ENCODE measurements at regions not wholly inside any gene's neighbourhood (a gene's known extent, or its start where the extent isn't known, plus 50 kb on each side); places are given as distances from the start of the nearest gene placed in this dataset.

DNA sequence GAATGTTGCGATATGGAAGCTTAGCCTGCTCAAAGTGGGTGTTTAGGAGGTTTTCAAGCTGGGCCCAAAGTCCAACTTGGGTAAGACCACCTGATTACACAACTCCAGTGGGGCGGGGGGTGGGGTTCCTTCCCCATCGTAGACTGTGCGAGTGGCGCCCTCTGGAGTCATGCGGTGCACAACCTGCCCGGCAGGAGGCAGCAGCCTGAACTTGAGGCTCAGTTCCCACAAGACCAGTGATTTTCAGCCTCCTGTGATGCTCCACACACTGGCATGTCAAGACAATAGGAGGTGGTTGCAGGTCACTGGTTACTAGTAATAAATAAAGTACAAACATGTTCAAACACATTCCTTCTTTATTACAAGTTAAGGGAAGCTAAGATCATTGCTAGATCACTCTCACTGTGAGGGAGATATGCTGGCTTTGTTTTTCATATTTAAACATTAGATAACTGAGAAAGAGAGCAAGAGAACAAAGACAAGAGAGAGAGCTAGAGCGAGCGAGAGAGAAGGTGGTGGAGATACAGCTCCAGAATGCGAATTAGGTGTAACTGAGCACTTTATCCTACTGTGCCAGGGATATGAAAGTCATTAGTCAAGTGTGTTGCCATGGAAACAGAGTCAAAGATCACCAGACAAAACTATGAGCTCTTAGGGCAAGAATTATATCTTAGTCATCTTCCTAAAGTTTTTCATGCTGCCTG lies 97.4 kb upstream of the BMPER start (continued):
- TF ChIP-seq ZFP90 (CRISPR knock-in tag; IDR thresholded peaks at IDR 0.05; ENCODE audit: borderline replicate concordance) (peak; percentile 47; the same call in 1 of the 2 replicates), ZFP62 (CRISPR knock-in tag; IDR thresholded peaks at IDR 0.05) (no peak), REL (CRISPR knock-in tag; conservative IDR thresholded peaks at IDR 0.05) (no peak), ZBTB4 (CRISPR knock-in tag; IDR thresholded peaks at IDR 0.05; ENCODE audit: borderline replicate concordance) (no peak), ARHGAP35 (CRISPR knock-in tag; IDR thresholded peaks at IDR 0.05; ENCODE audit: borderline replicate concordance) (no peak), E2F5 (CRISPR knock-in tag; conservative IDR thresholded peaks at IDR 0.05) (no peak), PLRG1 (conservative IDR thresholded peaks at IDR 0.05) (no peak), SP140L (CRISPR knock-in tag; IDR thresholded peaks at IDR 0.05; ENCODE audit: borderline replicate concordance) (no peak), SRSF1 (optimal IDR thresholded peaks at IDR 0.05; ENCODE audit: low read depth, low read length) (no peak)
- TF ChIP-seq, protein P1, sequence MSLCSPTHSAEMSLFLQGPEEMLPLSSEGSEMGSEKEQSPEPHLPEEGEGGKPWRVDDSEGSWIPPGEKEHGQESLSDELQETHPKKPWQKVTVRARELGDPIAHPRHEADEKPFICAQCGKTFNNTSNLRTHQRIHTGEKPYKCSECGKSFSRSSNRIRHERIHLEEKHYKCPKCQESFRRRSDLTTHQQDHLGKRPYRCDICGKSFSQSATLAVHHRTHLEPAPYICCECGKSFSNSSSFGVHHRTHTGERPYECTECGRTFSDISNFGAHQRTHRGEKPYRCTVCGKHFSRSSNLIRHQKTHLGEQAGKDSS (CRISPR knock-in tag; IDR thresholded peaks at IDR 0.05; ENCODE audit: borderline replicate concordance, low read depth), result peak; percentile 35; the same call in 1 of the 2 replicates
- TF ChIP-seq, protein P2, sequence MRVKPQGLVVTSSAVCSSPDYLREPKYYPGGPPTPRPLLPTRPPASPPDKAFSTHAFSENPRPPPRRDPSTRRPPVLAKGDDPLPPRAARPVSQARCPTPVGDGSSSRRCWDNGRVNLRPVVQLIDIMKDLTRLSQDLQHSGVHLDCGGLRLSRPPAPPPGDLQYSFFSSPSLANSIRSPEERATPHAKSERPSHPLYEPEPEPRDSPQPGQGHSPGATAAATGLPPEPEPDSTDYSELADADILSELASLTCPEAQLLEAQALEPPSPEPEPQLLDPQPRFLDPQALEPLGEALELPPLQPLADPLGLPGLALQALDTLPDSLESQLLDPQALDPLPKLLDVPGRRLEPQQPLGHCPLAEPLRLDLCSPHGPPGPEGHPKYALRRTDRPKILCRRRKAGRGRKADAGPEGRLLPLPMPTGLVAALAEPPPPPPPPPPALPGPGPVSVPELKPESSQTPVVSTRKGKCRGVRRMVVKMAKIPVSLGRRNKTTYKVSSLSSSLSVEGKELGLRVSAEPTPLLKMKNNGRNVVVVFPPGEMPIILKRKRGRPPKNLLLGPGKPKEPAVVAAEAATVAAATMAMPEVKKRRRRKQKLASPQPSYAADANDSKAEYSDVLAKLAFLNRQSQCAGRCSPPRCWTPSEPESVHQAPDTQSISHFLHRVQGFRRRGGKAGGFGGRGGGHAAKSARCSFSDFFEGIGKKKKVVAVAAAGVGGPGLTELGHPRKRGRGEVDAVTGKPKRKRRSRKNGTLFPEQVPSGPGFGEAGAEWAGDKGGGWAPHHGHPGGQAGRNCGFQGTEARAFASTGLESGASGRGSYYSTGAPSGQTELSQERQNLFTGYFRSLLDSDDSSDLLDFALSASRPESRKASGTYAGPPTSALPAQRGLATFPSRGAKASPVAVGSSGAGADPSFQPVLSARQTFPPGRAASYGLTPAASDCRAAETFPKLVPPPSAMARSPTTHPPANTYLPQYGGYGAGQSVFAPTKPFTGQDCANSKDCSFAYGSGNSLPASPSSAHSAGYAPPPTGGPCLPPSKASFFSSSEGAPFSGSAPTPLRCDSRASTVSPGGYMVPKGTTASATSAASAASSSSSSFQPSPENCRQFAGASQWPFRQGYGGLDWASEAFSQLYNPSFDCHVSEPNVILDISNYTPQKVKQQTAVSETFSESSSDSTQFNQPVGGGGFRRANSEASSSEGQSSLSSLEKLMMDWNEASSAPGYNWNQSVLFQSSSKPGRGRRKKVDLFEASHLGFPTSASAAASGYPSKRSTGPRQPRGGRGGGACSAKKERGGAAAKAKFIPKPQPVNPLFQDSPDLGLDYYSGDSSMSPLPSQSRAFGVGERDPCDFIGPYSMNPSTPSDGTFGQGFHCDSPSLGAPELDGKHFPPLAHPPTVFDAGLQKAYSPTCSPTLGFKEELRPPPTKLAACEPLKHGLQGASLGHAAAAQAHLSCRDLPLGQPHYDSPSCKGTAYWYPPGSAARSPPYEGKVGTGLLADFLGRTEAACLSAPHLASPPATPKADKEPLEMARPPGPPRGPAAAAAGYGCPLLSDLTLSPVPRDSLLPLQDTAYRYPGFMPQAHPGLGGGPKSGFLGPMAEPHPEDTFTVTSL (CRISPR knock-in tag; IDR thresholded peaks at IDR 0.05; ENCODE audit: borderline replicate concordance), result peak; percentile 50; the same call in 1 of the 2 replicates
- TF ChIP-seq, protein P3, sequence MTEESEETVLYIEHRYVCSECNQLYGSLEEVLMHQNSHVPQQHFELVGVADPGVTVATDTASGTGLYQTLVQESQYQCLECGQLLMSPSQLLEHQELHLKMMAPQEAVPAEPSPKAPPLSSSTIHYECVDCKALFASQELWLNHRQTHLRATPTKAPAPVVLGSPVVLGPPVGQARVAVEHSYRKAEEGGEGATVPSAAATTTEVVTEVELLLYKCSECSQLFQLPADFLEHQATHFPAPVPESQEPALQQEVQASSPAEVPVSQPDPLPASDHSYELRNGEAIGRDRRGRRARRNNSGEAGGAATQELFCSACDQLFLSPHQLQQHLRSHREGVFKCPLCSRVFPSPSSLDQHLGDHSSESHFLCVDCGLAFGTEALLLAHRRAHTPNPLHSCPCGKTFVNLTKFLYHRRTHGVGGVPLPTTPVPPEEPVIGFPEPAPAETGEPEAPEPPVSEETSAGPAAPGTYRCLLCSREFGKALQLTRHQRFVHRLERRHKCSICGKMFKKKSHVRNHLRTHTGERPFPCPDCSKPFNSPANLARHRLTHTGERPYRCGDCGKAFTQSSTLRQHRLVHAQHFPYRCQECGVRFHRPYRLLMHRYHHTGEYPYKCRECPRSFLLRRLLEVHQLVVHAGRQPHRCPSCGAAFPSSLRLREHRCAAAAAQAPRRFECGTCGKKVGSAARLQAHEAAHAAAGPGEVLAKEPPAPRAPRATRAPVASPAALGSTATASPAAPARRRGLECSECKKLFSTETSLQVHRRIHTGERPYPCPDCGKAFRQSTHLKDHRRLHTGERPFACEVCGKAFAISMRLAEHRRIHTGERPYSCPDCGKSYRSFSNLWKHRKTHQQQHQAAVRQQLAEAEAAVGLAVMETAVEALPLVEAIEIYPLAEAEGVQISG (CRISPR knock-in tag; IDR thresholded peaks at IDR 0.05), result peak; percentile 56; the same call in 1 of the 2 replicates

Data from HepG2 (cell line).